Esophagus mucosa (tissue), 1 donor: ENCODE measurements at regions not wholly inside any gene's neighbourhood (a gene's known extent, or its start where the extent isn't known, plus 50 kb on each side); places are given as distances from the start of the nearest gene placed in this dataset.
A peak's percentile ranks its signal among the peaks of the same experiment; 100 is the strongest.

Experiments used
- ATAC-seq: fragments of 200-7000 bp; cut with Tn5 transposase; one replicate; pipeline ENCODE4 v1.9.1; 2020
- donor health status: DM: yes; HTN: yes; CAD: no.

DNA sequence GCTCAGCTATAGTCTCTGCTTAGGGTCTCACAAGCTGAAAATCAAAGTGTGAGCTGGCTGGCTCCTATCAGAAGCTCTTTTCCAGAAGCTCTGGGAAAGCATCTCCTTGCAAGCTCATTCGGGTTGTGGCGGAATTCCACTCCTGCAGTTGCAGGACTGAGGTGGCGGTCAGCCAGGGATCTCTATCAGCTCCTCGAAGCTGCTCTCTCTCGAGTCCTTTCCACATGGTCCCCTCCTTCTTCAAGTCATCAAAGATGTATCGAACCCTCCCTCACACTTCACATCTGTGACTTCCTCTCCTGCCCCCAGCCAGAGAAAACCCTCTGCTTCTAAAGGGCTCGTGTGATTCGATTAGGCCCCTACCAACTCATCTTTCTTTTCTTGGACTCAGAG, 141.7 kb downstream of the ZFP36L2 start:
- no peak for ATAC-seq

GRCh38 chr2:43083710-43084698, 142.4 kb downstream of the ZFP36L2 start:
- ATAC-seq, result peak; percentile 31

DNA sequence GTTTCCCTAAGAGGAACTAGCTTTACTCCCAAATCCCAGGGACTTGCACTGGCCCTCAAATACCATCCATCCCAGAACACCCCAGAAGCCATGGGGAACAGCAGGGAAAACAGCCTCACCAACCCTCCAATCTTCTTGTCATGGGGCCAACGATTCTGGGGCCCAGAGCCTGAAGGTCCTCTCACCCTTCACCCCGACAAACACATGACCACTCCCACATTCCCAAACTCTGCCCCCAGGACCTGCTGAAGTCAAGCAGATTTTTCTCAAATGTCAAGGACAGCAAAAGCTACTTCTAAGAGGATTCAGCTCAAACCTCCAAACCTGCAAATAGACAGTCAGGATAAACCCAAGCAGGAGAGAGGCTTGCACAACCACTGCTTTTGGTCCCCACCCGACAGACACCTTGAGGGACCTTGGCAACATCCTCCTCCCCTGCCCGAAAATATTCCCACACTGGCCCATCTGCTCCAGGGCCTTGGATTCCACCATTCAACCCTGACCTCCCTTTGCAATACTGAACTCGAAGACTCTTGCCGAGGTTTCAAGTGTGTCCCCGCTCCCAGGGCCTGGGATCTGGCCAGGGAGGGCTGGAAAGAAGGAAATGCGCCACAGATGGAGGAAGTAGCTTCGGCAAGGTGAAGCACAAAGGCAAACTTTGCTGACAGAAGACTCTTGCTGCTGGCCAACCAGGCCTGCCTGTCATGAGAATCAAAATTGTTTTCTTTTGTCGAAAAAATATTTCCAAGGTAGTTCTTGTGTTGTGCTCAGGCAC, 143.3 kb downstream of the ZFP36L2 start:
- ATAC-seq, result no peak

DNA sequence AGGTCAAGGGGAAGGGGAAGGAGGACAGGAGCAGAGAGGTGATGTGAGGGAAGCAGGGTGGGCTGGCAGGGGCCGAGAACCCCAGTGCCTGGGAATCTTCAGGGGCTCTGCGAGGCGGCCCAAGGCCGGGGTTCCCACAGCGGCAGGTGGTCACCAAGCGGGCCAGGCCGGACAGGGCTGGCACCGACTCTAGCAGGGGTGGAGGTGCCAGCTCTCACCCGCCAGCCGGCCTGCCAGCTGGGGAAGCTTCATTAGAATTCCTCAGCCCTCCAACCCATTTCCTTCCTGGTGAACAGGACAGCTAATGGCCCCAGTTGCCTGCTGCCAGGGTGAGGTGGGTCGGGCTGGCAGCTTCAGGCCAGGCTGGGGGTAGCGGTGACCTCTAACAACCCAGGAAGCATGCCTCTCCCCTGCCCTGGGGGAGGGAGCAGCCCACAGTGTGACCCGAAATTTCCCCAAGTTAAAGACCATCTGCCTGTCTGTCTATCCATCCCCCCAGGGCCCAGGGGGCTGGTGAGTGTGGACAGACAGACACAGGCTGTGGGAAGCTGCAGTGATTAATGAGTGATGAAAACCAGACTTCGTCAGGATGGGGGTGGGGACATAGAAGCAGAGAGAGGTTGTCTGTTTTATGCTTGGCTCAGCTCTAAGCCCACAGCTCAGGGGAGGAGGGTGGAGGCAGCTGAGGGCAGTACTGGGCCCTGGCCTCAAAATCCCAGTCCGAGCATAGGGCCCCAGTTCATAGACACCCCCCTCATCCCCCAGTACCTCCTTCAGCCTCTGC, 144.1 kb downstream of the ZFP36L2 start:
- peak; percentile 2 for ATAC-seq

DNA sequence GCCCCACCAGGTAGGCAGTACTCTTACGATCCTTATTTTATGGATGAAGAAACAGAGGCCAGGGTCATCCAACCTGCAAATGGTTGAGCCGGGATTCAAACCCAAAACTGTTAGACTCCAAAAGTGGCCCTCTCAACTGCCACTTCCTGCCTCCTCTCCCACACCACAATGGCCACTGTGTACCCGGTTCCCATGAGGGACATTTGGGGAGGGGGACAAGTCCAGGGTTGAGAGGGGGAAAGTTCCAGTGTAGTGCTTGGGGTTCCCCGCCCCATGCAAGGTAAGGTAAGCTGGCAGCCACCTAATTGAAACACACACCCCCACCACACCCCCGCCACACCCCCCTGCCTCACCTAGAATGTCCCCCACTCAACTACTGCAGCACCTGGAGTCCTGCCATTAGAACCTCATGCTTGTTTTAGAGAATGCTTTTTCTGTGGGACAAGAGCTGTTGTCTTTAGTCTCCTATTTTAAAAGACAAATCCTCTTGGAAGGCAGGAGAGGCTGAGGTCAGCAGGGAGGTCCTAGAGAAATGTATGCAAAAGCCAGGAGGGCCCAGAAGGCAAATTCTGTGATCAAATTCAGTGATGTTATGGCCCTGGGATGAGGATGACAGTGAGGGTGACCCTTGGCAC, 145.2 kb downstream of the ZFP36L2 start:
- ATAC-seq, result no peak

- ATAC-seq, result no peak
These were observed 145.8 kb downstream of the ZFP36L2 start for GRCh38 chr2:43080571-43081021.

GRCh38 chr2:43078781-43079755, 147.3 kb downstream of the ZFP36L2 start:
- no peak for ATAC-seq

- ATAC-seq, result no peak
These were observed 148.1 kb downstream of the ZFP36L2 start for GRCh38 chr2:43078301-43078700.

GRCh38 chr2:43077876-43078275, 148.5 kb downstream of the ZFP36L2 start:
- ATAC-seq, result no peak

DNA sequence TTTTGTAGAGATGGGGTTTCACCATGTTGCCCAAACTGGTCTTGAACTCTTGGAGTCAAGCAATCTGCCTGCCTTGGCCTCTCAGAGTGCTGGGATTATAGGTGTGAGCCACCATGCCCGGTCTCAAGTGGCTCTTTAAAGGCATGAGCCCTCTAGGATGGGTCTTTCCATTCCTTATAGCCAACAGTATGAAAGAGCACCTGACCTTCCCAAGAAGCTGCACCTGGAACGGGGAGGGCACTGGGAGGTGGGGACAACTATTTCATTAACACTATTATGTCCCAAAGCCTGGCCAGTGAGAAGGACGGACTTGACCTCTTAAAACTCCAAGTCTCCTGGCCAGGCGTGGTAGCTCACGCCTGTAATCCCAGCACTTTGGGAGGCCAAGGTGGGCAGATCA, 149.7 kb downstream of the ZFP36L2 start:
- no peak for ATAC-seq

- ATAC-seq, result peak; percentile 22
These were observed 150.4 kb downstream of the ZFP36L2 start for GRCh38 chr2:43075811-43076585.

DNA sequence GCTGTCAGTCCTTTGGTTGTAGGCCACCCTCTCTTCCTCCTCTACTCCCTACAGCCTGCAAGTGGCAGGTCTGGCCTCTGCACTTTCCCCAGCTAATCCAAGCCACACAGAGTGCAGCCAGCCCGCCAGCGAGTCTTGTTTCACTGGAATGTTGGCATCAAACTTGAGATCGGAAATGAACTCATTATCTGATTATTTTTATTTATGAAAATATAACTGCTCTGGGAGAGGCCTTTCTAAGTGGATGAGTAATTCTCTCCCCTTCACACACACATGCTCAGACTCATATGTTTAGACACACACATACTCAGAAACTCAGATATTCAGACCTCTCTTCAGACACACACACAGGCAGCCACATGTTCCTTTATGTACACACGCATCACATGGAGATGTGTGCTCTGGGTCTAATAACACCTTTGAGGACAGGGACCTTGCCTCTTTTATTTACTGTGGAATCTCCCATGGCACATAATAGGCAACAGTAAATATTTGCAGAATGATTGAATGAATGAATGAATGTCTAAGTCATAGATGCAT, 151.3 kb downstream of the ZFP36L2 start:
- peak; percentile 92 for ATAC-seq

DNA sequence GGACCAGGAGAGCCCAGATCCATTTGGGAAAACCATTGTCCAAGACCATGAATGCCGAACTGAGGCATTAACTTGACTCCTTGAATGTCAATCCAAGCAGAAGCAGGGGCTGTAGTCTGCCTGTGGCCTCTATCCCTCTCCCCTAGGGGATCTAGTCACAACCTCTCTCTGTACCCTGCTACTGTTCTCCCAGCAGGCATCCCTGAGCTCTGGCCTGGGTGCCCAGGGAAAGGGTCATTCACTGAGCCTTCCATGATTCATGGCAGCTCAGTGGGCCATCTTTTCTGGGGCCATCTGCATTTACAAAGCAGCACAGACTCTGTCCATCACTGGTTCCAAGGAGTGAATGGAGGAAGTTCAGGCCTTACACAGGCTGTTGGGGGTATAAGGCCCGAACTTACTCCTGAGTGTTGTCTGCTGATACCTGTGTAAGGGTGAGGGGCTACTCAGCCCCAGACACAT, 151.8 kb downstream of the ZFP36L2 start:
- no peak for ATAC-seq

GRCh38 chr2:43074052-43074451, 152.4 kb downstream of the ZFP36L2 start:
- ATAC-seq, result no peak

DNA sequence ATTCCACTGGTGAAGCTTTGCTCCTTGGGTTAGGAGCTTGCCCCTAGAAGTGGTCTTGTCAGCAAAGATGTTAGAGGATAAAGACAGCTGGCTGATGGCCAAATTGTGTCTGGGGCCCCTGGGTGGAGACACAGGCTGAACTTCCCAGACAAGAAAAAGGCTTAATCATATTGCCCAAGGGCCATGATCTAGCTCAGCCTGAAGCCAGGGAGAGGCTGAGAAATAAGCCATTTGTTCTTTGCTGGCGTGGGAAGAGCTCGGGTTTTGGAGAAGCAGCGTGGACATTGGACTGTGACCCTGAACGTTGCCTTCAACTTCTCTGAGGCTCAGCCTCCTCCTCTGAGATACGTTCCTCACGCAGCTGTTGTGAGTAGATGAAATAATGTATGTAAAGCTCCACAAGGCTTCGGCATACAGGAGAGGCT, 153.0 kb downstream of the ZFP36L2 start:
- peak; percentile 34 for ATAC-seq

- no peak for ATAC-seq
These were observed 154.5 kb downstream of the ZFP36L2 start for GRCh38 chr2:43071599-43072550.

- no peak for ATAC-seq
These were observed 155.5 kb downstream of the ZFP36L2 start for GRCh38 chr2:43070676-43071502.
